Kasumi-1 (cell line): ENCODE measurements at regions not wholly inside any gene's neighbourhood (a gene's known extent, or its start where the extent isn't known, plus 50 kb on each side); places are given as distances from the start of the nearest gene placed in this dataset.
"Not testable (repeated sequence)": the region's sequence is repeated elsewhere in the genome, so short reads cannot be mapped to it uniquely, and the experiment has no call there.

Experiments used
- DNase-seq, 2 experiments: peaks; one replicate each; lab custom pipeline; 2025; lab: John Stamatoyannopoulos, UW

GRCh38 chr21:15614766-15615165 lies 115.0 kb upstream of the USP25 start:
- no peak for DNase-seq

DNA sequence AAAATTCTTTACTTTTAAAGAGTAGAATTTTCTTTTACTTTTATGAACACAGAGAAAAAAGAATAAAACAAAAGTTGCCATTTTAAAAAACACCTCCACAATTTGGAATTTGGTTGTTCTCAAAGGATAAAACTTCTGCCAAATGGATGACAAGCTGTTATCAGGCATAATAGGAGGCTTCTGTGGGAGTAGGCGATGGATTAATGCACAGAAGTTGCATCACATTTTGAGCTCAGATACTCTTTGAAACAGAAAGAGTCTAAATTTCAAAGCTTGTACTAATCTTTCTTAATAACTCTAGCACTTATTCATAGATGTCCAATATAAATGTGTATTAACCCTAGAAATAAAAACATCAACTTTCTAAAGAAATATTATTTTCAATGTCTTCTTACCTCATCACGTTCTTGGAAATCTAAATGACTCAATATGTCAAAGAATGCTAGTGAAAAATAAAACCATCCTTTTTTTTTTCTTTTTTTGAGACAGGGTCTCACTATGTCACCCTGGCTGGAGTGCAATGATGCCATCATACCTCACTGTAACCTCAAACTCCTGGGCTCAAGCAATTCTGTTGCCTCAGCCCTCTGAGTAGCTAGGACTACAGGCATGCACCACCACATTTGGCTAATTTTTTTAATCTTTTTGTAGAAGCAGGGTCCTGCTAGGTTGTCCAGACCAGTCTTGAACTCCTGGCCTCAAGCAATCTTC lies 112.8 kb upstream of the USP25 start:
- no peak for DNase-seq

DNA sequence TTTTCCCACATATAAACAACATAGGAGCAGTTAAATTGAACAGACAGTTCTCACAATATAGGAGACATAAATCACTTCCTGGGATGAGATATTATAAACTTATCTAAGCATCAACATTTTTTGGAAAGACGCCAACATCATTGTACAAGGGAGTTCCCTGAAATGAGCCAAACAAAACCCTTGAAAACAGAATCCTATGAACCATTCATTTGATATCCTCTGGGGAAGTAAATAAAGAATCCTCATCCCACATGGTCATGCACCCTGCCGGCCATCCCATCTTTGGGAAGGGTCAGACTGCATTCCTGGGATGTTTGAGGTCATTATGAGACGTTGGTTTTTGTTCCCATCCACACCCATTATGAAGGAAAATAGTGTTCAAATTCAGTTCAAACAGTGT lies 111.8 kb upstream of the USP25 start:
- DNase-seq = no peak

GRCh38 chr21:15620892-15621291 lies 108.9 kb upstream of the USP25 start:
- DNase-seq = no peak

DNA sequence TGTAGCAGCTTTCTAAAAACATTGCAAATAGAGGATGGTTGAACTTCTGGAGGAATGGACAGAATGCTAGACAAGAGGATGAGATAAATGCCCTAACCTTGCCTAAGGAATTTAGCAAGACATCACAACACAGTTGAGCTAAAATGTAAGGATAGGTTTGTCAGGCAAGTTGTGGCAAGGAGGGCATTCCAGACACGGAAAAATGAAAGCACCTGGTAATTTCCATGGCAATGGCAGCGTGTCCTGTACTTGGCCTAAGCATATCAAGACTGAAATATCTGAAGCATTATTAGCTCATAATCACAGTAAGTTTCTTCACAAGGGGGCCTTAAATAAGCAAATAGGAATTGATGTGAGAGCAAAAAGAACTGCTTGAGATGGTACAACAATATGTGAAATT lies 105.1 kb upstream of the USP25 start:
- no peak for DNase-seq

- DNase-seq = no peak
Observed at GRCh38 chr21:15625363-15625762, 104.4 kb upstream of the USP25 start.

DNA sequence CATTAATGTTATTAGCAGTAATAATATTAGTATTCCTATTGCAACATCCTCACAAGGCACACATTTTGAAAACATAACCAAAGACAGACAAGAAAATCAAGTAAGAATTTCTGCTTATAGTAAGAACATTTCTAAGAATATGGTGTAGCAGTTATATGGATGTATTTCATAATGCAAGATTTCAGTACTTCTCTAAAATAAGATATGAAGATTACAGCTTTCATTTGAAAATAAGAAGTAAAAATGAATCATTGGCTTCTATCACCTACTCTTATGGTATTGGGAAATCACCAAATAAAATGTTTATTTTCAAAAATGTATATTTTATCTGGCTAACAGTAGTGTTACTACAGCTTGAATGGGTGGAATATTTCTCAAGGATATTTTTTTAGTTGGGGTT lies 103.8 kb upstream of the USP25 start:
- peak in 1 of 2 experiments; percentile 1 for DNase-seq

- DNase-seq = no peak
Observed at GRCh38 chr21:15627011-15627410, 102.8 kb upstream of the USP25 start.

GRCh38 chr21:15627823-15628222 lies 102.0 kb upstream of the USP25 start:
- DNase-seq = no peak

DNA sequence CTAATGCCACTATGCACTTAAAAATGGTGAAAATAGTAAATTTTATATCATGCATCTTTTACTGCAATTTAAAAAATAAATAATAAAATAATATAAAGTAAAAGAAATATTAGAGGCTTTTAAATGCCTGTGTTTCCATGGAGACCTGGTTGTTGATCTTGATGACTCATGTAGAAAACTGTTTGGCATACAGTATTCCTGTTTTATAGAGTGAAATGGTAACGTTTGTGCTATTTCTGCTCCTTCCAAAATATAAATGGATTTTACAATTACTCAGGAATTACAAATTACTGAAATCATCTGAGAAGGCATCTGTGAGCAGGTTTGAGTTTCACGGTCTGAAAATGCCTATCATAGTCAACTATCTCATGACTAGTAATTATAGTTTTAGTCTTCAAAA lies 98.4 kb upstream of the USP25 start:
- DNase-seq = no peak

DNA sequence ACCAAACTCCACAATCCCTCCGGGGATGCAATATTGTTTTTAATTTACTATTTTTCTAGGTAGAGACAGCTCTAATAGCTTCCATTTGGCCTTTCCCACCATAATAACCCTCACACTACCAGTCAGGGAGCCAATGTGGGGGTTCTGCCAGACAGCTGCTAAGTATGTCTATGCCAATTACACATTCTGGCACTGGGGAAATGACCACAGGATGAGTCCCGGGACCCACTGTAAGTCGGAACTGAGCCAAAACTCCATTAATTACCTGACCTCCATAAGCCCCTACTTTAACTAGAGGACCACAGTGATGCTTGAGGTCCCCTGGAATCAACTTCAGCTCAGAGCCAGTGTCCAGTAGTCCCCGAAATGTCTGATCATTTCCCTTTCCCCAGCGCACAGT lies 95.2 kb upstream of the USP25 start:
- not testable (repeated sequence) for DNase-seq

- no peak for DNase-seq
Observed at GRCh38 chr21:15638856-15639549, 90.8 kb upstream of the USP25 start.

DNA sequence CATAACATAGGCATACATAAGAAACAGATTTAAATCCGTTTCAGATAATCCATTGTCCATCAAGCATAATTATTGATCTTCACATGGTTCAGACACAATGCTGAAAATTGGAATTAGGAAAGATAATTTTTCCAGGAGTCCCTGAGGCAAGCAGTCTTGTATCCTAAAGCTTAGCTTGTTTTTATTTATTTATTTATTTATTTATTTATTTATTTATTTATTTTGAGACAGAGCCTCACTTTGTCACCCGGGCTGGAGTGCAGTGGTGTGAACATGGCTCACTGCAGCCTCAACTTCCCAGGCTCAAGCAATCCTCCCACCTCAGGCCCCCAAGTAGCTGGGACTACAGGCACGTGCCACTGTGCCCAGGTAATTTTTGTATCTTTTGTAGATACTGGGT lies 89.7 kb upstream of the USP25 start:
- DNase-seq = not testable (repeated sequence)

GRCh38 chr21:15644489-15644888 lies 85.3 kb upstream of the USP25 start:
- DNase-seq = no peak

GRCh38 chr21:15645830-15646229 lies 84.0 kb upstream of the USP25 start:
- DNase-seq = no peak

DNA sequence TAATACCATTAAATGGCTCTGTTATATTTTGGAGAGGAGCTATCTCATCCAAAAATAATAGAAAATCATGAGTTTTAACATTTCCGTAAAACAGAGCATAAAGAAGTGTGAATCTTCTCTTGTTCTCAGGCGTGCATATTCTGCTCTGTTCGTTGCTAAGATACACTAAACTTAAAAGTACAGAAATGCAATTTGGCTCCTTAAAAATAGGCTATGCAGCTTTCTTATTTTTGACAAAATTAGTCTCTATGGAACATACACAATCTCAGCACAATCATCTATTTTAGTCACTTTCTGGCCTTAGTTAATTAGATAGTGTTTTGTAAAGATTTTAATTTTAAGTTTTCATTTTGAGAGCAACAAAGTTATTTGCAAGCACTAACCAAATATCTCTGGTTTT lies 79.0 kb upstream of the USP25 start:
- DNase-seq = no peak

GRCh38 chr21:15651172-15651571 lies 78.6 kb upstream of the USP25 start:
- no peak for DNase-seq

DNA sequence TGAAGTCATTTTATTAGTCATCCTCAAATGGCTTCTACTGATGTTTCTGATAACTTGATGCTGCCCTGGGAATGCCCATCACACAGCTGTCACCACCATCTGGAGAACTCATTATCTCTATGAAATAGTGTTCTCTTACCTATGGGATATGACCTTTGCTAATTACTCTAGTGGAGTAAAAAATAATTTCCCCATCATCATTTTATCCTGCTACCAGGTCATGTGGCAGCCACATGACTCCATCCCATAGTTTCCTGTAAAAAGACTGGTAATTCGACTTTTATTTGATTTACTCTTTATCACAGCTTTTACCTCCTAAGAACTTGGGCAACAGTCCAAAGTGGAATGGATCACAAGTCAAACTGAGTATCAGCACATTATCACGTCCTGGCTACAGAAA lies 76.1 kb upstream of the USP25 start:
- no peak for DNase-seq

GRCh38 chr21:15654171-15654570 lies 75.6 kb upstream of the USP25 start:
- no peak for DNase-seq

DNA sequence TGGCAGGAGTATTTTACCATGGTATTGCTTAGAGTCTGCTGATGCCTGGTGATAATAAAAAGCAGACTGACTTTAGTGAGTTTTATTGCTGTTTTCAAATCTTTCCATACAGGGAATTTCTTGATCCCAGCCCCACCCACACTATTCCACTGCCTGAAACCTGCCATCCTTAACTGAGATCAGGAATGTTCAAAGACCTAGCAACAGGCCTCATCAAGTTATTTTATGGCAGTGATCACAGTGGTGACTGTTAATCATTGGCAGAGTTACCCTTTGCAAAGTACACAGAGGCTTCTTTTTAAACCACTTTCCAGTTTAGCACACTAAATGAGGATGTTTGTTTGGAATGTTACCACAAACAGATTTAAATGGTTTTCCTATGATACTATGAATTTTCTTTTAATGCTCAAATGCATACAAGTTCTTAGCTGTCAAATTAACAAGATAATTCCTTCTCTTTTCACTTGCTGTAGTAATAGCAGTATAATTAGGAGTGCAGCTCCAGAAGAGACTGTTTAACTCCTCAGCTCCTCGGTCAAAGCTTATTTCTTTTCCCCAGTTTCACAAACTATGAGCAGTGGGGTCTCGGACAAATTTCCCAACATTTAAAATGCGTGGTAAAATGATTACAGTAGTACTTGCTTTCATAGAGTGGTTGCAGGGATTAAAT lies 69.9 kb upstream of the USP25 start:
- no peak for DNase-seq

- DNase-seq = no peak
Observed at GRCh38 chr21:15660423-15660804, 69.4 kb upstream of the USP25 start.

DNA sequence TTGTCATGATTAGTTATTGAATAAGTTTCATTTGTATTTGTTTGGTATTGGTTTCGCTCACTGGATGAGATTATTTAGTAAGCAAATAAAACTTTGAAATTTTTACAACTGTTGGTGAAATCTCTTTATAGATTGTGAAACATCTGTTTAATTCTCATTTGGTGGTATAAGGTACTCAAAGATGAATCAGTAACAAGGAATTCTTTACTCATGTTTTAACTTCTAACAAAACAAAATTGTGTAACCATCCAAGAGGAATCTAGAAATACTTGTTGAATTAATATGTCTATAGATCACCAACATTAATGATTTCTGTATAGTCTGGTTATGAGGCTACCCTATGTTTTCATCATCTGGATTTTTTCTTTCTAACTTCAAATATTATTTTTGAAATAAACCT lies 62.8 kb upstream of the USP25 start:
- no peak for DNase-seq

DNA sequence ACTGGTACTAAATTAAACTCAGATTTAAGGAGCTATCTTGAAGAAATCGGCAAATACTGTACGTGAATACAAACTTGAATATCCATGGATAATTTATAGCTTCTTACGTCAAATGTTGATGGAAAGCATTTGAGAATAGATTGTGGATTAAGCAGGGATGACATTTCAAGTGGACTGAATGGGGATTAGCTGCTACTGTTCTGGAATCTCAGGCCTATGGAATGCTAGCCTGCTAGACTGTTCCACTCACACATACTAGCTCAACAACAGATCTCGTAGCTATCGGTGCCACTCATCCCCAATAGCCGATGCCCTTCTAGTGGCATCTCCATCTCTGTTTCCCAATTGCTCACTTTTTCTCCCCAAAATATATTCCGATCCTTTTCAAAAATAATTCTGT lies 62.0 kb upstream of the USP25 start:
- no peak for DNase-seq
